ENCODE measurements at regions not wholly inside any gene's neighbourhood (a gene's known extent, or its start where the extent isn't known, plus 50 kb on each side); places are given as distances from the start of the nearest gene placed in this dataset.
A peak's percentile ranks its signal among the peaks of the same experiment; 100 is the strongest.
"Not testable (repeated sequence)": the region's sequence is repeated elsewhere in the genome, so short reads cannot be mapped to it uniquely, and the experiment has no call there.

DNA sequence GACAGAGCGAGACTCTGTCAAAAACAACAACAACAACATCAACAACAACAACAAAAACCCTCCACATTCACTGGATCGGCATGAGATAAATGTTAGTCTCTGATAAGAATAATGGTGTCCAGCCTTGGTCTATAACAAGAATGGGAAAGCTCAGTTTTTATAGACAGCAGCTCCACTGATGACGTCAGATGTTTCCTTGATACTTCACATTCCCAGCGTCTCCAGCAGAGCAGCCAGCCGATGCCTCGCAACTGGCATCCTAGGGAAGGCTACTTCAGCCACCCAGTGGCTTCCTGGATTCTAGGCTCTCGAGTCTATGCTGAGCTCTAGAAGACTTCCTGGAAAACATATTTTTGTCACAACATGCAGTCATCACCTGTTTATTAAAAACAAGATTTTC lies 271.4 kb upstream of the SMIM21 start:
- Mint-ChIP-seq H3K4me1 (no peaks in the 10 kb centered on the region), H3K9me3 (peaks cover 21% of the 10 kb centered on the region), H3K27me3 (ENCODE audit: low read depth) (no peaks in the 10 kb centered on the region), H3K4me3 (no peak overlapping the region), H3K27ac (no peak overlapping the region), H3K36me3 (peaks cover 5% of the 10 kb centered on the region)
- TF ChIP-seq, protein P1, sequence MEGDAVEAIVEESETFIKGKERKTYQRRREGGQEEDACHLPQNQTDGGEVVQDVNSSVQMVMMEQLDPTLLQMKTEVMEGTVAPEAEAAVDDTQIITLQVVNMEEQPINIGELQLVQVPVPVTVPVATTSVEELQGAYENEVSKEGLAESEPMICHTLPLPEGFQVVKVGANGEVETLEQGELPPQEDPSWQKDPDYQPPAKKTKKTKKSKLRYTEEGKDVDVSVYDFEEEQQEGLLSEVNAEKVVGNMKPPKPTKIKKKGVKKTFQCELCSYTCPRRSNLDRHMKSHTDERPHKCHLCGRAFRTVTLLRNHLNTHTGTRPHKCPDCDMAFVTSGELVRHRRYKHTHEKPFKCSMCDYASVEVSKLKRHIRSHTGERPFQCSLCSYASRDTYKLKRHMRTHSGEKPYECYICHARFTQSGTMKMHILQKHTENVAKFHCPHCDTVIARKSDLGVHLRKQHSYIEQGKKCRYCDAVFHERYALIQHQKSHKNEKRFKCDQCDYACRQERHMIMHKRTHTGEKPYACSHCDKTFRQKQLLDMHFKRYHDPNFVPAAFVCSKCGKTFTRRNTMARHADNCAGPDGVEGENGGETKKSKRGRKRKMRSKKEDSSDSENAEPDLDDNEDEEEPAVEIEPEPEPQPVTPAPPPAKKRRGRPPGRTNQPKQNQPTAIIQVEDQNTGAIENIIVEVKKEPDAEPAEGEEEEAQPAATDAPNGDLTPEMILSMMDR (IDR thresholded peaks at IDR 0.05; ENCODE audit: unreplicated experiment): no peak
- DNase-seq (ENCODE audit: low spot score in 2 of 2, unreplicated experiment in 2 of 2): no peak

DNA sequence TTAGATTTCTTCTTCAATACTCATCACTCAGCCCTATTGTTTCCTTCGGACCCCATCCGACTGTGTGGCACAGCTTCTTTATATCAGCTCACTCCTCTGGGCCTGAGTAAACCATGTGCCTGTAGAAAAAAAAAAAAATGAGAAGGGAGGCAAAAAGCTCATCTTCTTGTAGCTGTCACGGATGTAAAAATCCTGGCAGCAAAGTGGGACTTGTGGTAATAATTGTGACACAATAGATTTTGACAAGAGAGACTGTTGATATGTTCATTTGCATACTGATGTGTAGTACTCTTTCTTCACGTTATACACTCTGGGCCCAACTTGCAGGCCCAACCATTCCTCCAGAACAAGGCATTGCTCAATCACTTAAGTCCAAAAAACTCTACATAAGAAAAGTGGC lies 270.0 kb upstream of the SMIM21 start:
- TF ChIP-seq, protein P1 (IDR thresholded peaks at IDR 0.05; ENCODE audit: unreplicated experiment): no peak
- Mint-ChIP-seq H3K36me3 (peaks cover 3% of the 10 kb centered on the region), H3K4me1 (no peaks in the 10 kb centered on the region), H3K27ac (no peak overlapping the region), H3K4me3 (no peak overlapping the region), H3K27me3 (ENCODE audit: low read depth) (no peaks in the 10 kb centered on the region), H3K9me3 (peaks cover 10% of the 10 kb centered on the region)
- DNase-seq (ENCODE audit: low spot score in 2 of 2, unreplicated experiment in 2 of 2): no peak

DNA sequence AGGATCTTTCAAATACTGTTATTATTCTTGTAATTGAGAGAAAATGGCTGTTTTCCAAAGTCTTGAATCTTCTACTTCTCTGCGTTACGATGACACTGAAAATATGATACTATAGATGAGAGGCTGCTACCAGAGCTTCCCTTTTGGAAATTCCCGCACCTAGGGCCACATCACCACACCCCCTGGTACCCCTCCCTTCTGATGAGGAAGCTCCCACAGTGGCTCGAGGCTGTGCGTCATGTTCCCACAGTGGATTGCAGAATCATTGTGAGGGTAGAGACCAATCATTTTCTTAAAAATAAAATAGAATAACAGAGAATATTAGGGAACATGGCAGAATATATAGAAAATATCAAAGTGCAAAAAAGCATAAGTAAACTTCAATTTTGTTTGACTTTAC lies 268.9 kb upstream of the SMIM21 start:
- Mint-ChIP-seq H3K4me3 (no peak overlapping the region), H3K27ac (no peak overlapping the region), H3K36me3 (no peaks in the 10 kb centered on the region), H3K4me1 (no peaks in the 10 kb centered on the region), H3K27me3 (ENCODE audit: low read depth) (no peaks in the 10 kb centered on the region), H3K9me3 (peaks cover 5% of the 10 kb centered on the region)
- DNase-seq (ENCODE audit: low spot score in 2 of 2, unreplicated experiment in 2 of 2): no peak
- TF ChIP-seq, protein P1 (IDR thresholded peaks at IDR 0.05; ENCODE audit: unreplicated experiment): no peak

DNA sequence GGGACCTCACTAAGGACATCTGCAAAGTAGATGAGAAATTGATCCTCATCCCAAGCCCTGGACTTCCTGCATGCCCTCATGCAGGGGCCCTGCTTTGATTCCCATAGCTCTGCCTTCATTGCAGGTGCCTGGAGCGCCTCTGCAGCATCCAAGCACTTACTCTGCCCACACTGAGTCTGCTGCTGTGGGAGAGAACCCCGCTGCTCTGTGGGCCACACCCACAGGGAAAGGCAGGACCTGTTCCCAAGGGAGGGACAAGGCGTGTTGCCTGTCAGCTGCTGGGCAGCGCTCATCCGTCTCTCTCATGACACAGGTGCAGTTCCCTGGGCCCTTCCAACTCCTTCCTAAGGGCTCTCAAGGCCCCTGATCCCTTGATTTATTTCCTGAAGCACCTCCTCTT lies 266.8 kb upstream of the SMIM21 start:
- H3K4me3 Mint-ChIP-seq: no peak overlapping the region
- no peak overlapping the region for H3K27ac Mint-ChIP-seq
- H3K36me3 Mint-ChIP-seq: no peaks in the 10 kb centered on the region
- no peaks in the 10 kb centered on the region for H3K4me1 Mint-ChIP-seq
- no peak for DNase-seq (ENCODE audit: low spot score in 2 of 2, unreplicated experiment in 2 of 2)
- TF ChIP-seq, protein P1 (IDR thresholded peaks at IDR 0.05; ENCODE audit: unreplicated experiment): no peak
- H3K27me3 Mint-ChIP-seq (ENCODE audit: low read depth): no peaks in the 10 kb centered on the region
- H3K9me3 Mint-ChIP-seq: peaks cover 5% of the 10 kb centered on the region

DNA sequence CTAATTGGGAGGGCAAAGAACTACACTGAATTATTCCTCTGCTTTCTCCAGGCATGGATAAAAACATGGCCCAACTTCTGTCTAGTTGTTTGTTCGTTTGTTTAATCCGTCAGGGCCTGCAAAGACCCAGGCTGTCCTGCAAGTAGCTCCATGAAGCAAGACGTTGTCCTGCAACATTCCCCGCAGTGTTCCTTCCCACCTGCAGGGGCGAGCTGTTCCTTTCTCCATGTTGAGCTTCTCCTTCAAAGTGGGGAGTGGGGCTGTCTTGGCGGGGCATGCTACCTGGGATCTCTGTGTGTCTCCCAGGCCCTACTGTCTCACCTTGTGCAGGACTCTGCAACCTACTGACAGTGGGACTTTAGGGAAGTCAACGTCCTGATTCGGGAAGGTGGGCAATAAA lies 264.0 kb upstream of the SMIM21 start:
- Mint-ChIP-seq H3K4me1 (peaks cover 4% of the 10 kb centered on the region), H3K27ac (no peak overlapping the region), H3K27me3 (ENCODE audit: low read depth) (peaks cover 2% of the 10 kb centered on the region), H3K36me3 (no peaks in the 10 kb centered on the region), H3K4me3 (no peak overlapping the region), H3K9me3 (peaks cover 5% of the 10 kb centered on the region)
- TF ChIP-seq, protein P1 (IDR thresholded peaks at IDR 0.05; ENCODE audit: unreplicated experiment): peak; percentile 23
- DNase-seq (ENCODE audit: low spot score in 2 of 2, unreplicated experiment in 2 of 2): no peak

DNA sequence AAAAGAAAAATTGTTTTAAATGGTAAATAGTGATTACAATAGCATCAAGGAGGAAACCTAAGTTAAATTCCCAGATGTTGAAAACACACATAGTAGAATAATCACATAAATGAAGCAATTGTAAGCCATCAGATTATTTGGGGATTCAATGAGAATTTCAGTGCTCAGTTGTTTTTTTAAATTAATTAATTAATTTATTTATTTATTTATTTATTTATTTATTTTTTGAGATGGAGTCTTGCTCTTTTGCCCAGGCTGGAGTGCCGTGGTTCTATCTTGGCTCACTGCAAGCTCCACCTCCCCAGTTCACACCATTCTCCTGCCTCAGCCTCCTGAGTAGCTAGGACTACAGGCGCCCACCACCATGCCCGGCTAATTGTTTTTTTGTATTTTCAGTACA lies 262.8 kb upstream of the SMIM21 start:
- not testable (repeated sequence) for H3K27me3 Mint-ChIP-seq (ENCODE audit: low read depth); H3K27ac Mint-ChIP-seq; H3K4me1 Mint-ChIP-seq; DNase-seq (ENCODE audit: low spot score in 2 of 2, unreplicated experiment in 2 of 2); H3K36me3 Mint-ChIP-seq; H3K4me3 Mint-ChIP-seq; H3K9me3 Mint-ChIP-seq
